ENCODE measurements at regions not wholly inside any gene's neighbourhood (a gene's known extent, or its start where the extent isn't known, plus 50 kb on each side); places are given as distances from the start of the nearest gene placed in this dataset.
A peak's percentile ranks its signal among the peaks of the same experiment; 100 is the strongest.

- Histone ChIP-seq H4K20me1 (ENCODE audit: insufficient read depth, low read length) (no peaks in the 10 kb centered on the region), H3K9ac (ENCODE audit: low read depth, low read length) (no peak overlapping the region), H2AFZ (ENCODE audit: low read depth, low read length) (no peak overlapping the region), H3K4me2 (ENCODE audit: insufficient read depth, low read length) (no peak overlapping the region), H3K36me3 (ENCODE audit: insufficient read depth, low read length) (no peaks in the 10 kb centered on the region), H3K9me3 (ENCODE audit: insufficient read depth, low read length, severe bottlenecking) (no peaks in the 10 kb centered on the region), H3K27ac (ENCODE audit: low read length) (no peak overlapping the region), H3K27me3 (ENCODE audit: insufficient read depth, low read length, poor library complexity) (no peaks in the 10 kb centered on the region), H3K4me3 (ENCODE audit: low read depth in 1 of 2, low read length in 2 of 2) (no peak overlapping the region), H3K79me2 (ENCODE audit: insufficient read depth, low read length) (no peaks in the 10 kb centered on the region), H3K4me1 (ENCODE audit: insufficient read depth, low read length) (no peaks in the 10 kb centered on the region)
- TF ChIP-seq CTCF (IDR thresholded peaks at IDR 0.05; ENCODE audit: borderline replicate concordance, extremely low read depth, low read length, poor library complexity, severe bottlenecking) (no peak), EZH2 (IDR thresholded peaks at IDR 0.05; ENCODE audit: borderline replicate concordance, low read depth, low read length, severe bottlenecking) (no peak)
- ATAC-seq (ENCODE audit: insufficient read depth, low read depth) (no peak), DNase-seq (no peak)
These were observed 358.7 kb downstream of the LTN1 start for GRCh38 chr21:28633839-28634555.

GRCh38 chr21:28632755-28633408 is 359.8 kb downstream of the LTN1 start:
- DNase-seq: no peak
- no peak overlapping the region for H3K4me3 ChIP-seq (ENCODE audit: low read depth in 1 of 2, low read length in 2 of 2)
- no peak overlapping the region for H3K4me2 ChIP-seq (ENCODE audit: insufficient read depth, low read length)
- no peak overlapping the region for H3K27ac ChIP-seq (ENCODE audit: low read length)
- H3K36me3 ChIP-seq (ENCODE audit: insufficient read depth, low read length): no peaks in the 10 kb centered on the region
- H3K27me3 ChIP-seq (ENCODE audit: insufficient read depth, low read length, poor library complexity): no peaks in the 10 kb centered on the region
- no peak overlapping the region for H3K9ac ChIP-seq (ENCODE audit: low read depth, low read length)
- H4K20me1 ChIP-seq (ENCODE audit: insufficient read depth, low read length): no peaks in the 10 kb centered on the region
- no peaks in the 10 kb centered on the region for H3K9me3 ChIP-seq (ENCODE audit: insufficient read depth, low read length, severe bottlenecking)
- H2AFZ ChIP-seq (ENCODE audit: low read depth, low read length): no peak overlapping the region
- H3K4me1 ChIP-seq (ENCODE audit: insufficient read depth, low read length): no peaks in the 10 kb centered on the region
- TF ChIP-seq CTCF (IDR thresholded peaks at IDR 0.05; ENCODE audit: borderline replicate concordance, extremely low read depth, low read length, poor library complexity, severe bottlenecking) (no peak), EZH2 (IDR thresholded peaks at IDR 0.05; ENCODE audit: borderline replicate concordance, low read depth, low read length, severe bottlenecking) (no peak)
- no peaks in the 10 kb centered on the region for H3K79me2 ChIP-seq (ENCODE audit: insufficient read depth, low read length)
- ATAC-seq (ENCODE audit: insufficient read depth, low read depth): no peak

GRCh38 chr21:28627691-28628090 is 365.0 kb downstream of the LTN1 start:
- H3K9me3 ChIP-seq (ENCODE audit: insufficient read depth, low read length, severe bottlenecking): no peaks in the 10 kb centered on the region
- H4K20me1 ChIP-seq (ENCODE audit: insufficient read depth, low read length): no peaks in the 10 kb centered on the region
- no peaks in the 10 kb centered on the region for H3K36me3 ChIP-seq (ENCODE audit: insufficient read depth, low read length)
- ATAC-seq (ENCODE audit: insufficient read depth, low read depth) (peak; percentile 39; the same call in 1 of the 3 replicates), DNase-seq (no peak)
- no peak overlapping the region for H3K9ac ChIP-seq (ENCODE audit: low read depth, low read length)
- no peak overlapping the region for H3K27ac ChIP-seq (ENCODE audit: low read length)
- no peaks in the 10 kb centered on the region for H3K79me2 ChIP-seq (ENCODE audit: insufficient read depth, low read length)
- no peaks in the 10 kb centered on the region for H3K27me3 ChIP-seq (ENCODE audit: insufficient read depth, low read length, poor library complexity)
- no peak overlapping the region for H2AFZ ChIP-seq (ENCODE audit: low read depth, low read length)
- TF ChIP-seq CTCF (IDR thresholded peaks at IDR 0.05; ENCODE audit: borderline replicate concordance, extremely low read depth, low read length, poor library complexity, severe bottlenecking) (no peak), EZH2 (IDR thresholded peaks at IDR 0.05; ENCODE audit: borderline replicate concordance, low read depth, low read length, severe bottlenecking) (no peak)
- H3K4me1 ChIP-seq (ENCODE audit: insufficient read depth, low read length): no peaks in the 10 kb centered on the region
- H3K4me2 ChIP-seq (ENCODE audit: insufficient read depth, low read length): no peak overlapping the region
- no peak overlapping the region for H3K4me3 ChIP-seq (ENCODE audit: low read depth in 1 of 2, low read length in 2 of 2)
